Upper lobe of right lung (tissue), 1 donor: ENCODE measurements at regions not wholly inside any gene's neighbourhood (a gene's known extent, or its start where the extent isn't known, plus 50 kb on each side); places are given as distances from the start of the nearest gene placed in this dataset.

Experiments used
- ATAC-seq: fragments of 200-7000 bp; cut with Tn5 transposase; one replicate; pipeline ENCODE4 v1.9.1; 2020; ENCODE audit warnings: mild to moderate bottlenecking, moderate library complexity
- DNase-seq: peaks from one replicate; pipeline ENCODE4 v3.0.0-alpha.2; 2020
- H3K27ac ChIP-seq: fragments of 200-600 bp; one replicate; pipeline ENCODE4 v1.8.0; 2022
- H3K27me3 ChIP-seq: fragments of 200-600 bp; one replicate; pipeline ENCODE4 v1.8.0; 2022; ENCODE audit warnings: mild to moderate bottlenecking
- H3K36me3 ChIP-seq: fragments of 200-600 bp; one replicate; pipeline ENCODE4 v1.8.0; 2022
- H3K4me1 ChIP-seq: fragments of 200-600 bp; one replicate; pipeline ENCODE4 v1.8.0; 2022
- H3K4me3 ChIP-seq: fragments of 200-600 bp; one replicate; pipeline ENCODE4 v1.8.0; 2022; ENCODE audit warnings: mild to moderate bottlenecking
- H3K9me3 ChIP-seq: fragments of 200-600 bp; one replicate; pipeline ENCODE4 v1.8.0; 2022
- CTCF ChIP-seq: fragments of 200-600 bp; IDR thresholded peaks from one replicate; pipeline ENCODE4 v1.8.0; 2022; ENCODE audit warnings: antibody characterized with exemption
- intact Hi-C: fragments of 100-400 bp; cut with DNase I; formaldehyde crosslinking; loops from one replicate; pipeline ENCODE4 v1.11.0; 2022
- donor health status: DM: no; HTN: yes; CAD: no; lungs with severe emphysema.

GRCh38 chr12:102728506-102729242 lies 188.4 kb downstream of the PAH start:
- intact Hi-C loops = no loop called here
- H3K27me3 ChIP-seq = no peaks in the 10 kb centered on the region
- H3K27ac ChIP-seq = no peak overlapping the region

DNA sequence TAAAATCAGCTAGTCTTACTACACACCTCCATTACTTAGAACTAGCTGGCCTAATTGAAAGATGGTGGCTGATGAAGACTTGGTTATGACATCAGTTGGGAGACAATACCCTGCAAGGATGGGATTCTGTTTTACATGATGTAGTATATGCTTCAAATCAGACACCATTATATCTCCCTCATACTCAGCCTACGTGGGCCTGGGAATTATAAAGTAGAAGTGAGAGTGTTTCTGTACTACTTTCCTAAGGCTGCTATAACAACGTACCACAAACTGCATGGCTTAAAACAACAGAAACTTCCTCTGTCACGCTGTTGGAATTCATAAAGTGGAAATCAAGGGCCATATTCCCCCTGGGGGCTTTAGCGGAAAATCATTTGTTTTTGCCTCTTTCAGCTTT lies 190.4 kb downstream of the PAH start:
- no peaks in the 10 kb centered on the region for H3K9me3 ChIP-seq
- intact Hi-C loops = no loop called here
- no peak overlapping the region for H3K4me3 ChIP-seq
- ATAC-seq (no peak), DNase-seq (no peak)
- no peak overlapping the region for H3K27ac ChIP-seq
- TF ChIP-seq CTCF = no peak
- H3K27me3 ChIP-seq = no peaks in the 10 kb centered on the region
- H3K36me3 ChIP-seq = no peaks in the 10 kb centered on the region
- no peaks in the 10 kb centered on the region for H3K4me1 ChIP-seq

More at GRCh38 chr12:102728506-102729242, 188.4 kb downstream of the PAH start:
- DNase-seq (no peak), ATAC-seq (no peak)
- H3K9me3 ChIP-seq = no peaks in the 10 kb centered on the region
- H3K4me1 ChIP-seq = no peaks in the 10 kb centered on the region
- no peak overlapping the region for H3K4me3 ChIP-seq
- no peaks in the 10 kb centered on the region for H3K36me3 ChIP-seq
- TF ChIP-seq CTCF = no peak

- intact Hi-C loops = no loop called here
- Histone ChIP-seq H3K9me3 (no peaks in the 10 kb centered on the region), H3K4me1 (no peaks in the 10 kb centered on the region), H3K27ac (no peak overlapping the region), H3K27me3 (no peaks in the 10 kb centered on the region), H3K36me3 (no peaks in the 10 kb centered on the region), H3K4me3 (no peak overlapping the region)
- no peak for TF ChIP-seq CTCF
- ATAC-seq = no peak
- DNase-seq = no peak
These were observed 194.9 kb downstream of the PAH start for GRCh38 chr12:102722147-102722546.

GRCh38 chr12:102708108-102708507 lies 208.9 kb downstream of the PAH start:
- DNase-seq (no peak), ATAC-seq (no peak)
- Histone ChIP-seq H3K9me3 (no peaks in the 10 kb centered on the region), H3K4me1 (no peaks in the 10 kb centered on the region), H3K4me3 (no peak overlapping the region), H3K27me3 (peaks cover 5% of the 10 kb centered on the region), H3K27ac (no peak overlapping the region), H3K36me3 (no peaks in the 10 kb centered on the region)
- no peak for TF ChIP-seq CTCF
- intact Hi-C loops = no loop called here

- no peaks in the 10 kb centered on the region for H3K4me1 ChIP-seq
- no peak overlapping the region for H3K27ac ChIP-seq
- H3K36me3 ChIP-seq = no peaks in the 10 kb centered on the region
- ATAC-seq (no peak), DNase-seq (no peak)
- peaks cover 5% of the 10 kb centered on the region for H3K27me3 ChIP-seq
- peak; percentile 51 for TF ChIP-seq CTCF
- H3K4me3 ChIP-seq = no peak overlapping the region
- H3K9me3 ChIP-seq = no peaks in the 10 kb centered on the region
- intact Hi-C loops = no loop called here
These were observed 214.5 kb downstream of the PAH start for GRCh38 chr12:102702447-102703114.
